AG09309 (cell line): ENCODE measurements at regions not wholly inside any gene's neighbourhood (a gene's known extent, or its start where the extent isn't known, plus 50 kb on each side); places are given as distances from the start of the nearest gene placed in this dataset.

Experiments
- DNase-seq: peaks from one replicate; pipeline ENCODE4 v3.0.0-alpha.2; 2010; ENCODE audit warnings: low read depth
- H3K4me3 ChIP-seq: 2 replicates; pipeline ENCODE4 v1.5.1; 2011; ENCODE audit warnings: mild to moderate bottlenecking, low read depth, low read length, moderate library complexity; ENCODE audit not compliant: control insufficient read depth
- CTCF ChIP-seq: IDR thresholded peaks from 2 replicates; pipeline ENCODE4 v1.5.1; 2011; ENCODE audit warnings: mild to moderate bottlenecking, low read depth, low read length, inconsistent platforms; ENCODE audit not compliant: insufficient read depth, control insufficient read depth; ENCODE audit errors: missing control alignments

GRCh38 chr12:89895591-89895990 is 187.0 kb upstream of the ATP2B1 start:
- DNase-seq: no peak
- H3K4me3 ChIP-seq: no peak overlapping the region
- no peak for TF ChIP-seq CTCF

GRCh38 chr12:89895101-89895500 is 186.5 kb upstream of the ATP2B1 start:
- DNase-seq: no peak
- TF ChIP-seq CTCF: no peak
- no peak overlapping the region for H3K4me3 ChIP-seq

- no peak for TF ChIP-seq CTCF
- DNase-seq: peak; percentile 27
- no peak overlapping the region for H3K4me3 ChIP-seq
These were observed 185.5 kb upstream of the ATP2B1 start for GRCh38 chr12:89893972-89894706.

GRCh38 chr12:89892436-89892835 is 183.8 kb upstream of the ATP2B1 start:
- no peak for DNase-seq
- no peak overlapping the region for H3K4me3 ChIP-seq
- no peak for TF ChIP-seq CTCF

- DNase-seq: no peak
- H3K4me3 ChIP-seq: no peak overlapping the region
- TF ChIP-seq CTCF: no peak
These were observed 183.3 kb upstream of the ATP2B1 start for GRCh38 chr12:89891933-89892332.

- no peak for TF ChIP-seq CTCF
- no peak for DNase-seq
- H3K4me3 ChIP-seq: no peak overlapping the region
These were observed 181.5 kb upstream of the ATP2B1 start for GRCh38 chr12:89890161-89890560.
